NB4 (cell line): ENCODE measurements at regions not wholly inside any gene's neighbourhood (a gene's known extent, or its start where the extent isn't known, plus 50 kb on each side); places are given as distances from the start of the nearest gene placed in this dataset.

Experiments used
- POLR2A ChIP-seq: IDR thresholded peaks from 2 replicates; pipeline ENCODE4 v1.6.1; 2011; ENCODE audit warnings: mild to moderate bottlenecking; ENCODE audit not compliant: insufficient read length; ENCODE audit errors: extremely low read depth
- TF ChIP-seq, protein P1 (sequence below): IDR thresholded peaks from one replicate; pipeline ENCODE4 v1.5.1; 2012; ENCODE audit warnings: low read depth, low read length

DNA sequence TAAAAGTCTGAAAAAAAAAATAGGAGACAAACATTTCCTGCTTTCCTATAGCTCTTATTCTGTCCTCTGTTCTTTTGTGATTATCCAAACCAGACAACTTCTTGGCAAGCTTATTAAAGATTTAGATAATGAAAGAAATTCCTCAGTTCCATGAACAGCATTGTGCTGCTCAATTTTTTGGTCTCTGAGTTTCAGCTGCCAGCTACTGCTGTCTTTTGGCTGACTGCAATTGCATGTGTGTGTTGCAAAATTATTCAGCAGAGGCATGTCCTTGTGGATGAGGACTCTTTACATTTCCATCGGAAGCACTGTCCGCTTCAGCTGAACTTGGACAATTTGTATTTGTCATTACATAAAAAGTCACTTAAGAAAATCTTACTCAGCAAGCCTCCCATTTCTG is 397.3 kb upstream of the RASGRP1 start:
- TF ChIP-seq, protein P1, sequence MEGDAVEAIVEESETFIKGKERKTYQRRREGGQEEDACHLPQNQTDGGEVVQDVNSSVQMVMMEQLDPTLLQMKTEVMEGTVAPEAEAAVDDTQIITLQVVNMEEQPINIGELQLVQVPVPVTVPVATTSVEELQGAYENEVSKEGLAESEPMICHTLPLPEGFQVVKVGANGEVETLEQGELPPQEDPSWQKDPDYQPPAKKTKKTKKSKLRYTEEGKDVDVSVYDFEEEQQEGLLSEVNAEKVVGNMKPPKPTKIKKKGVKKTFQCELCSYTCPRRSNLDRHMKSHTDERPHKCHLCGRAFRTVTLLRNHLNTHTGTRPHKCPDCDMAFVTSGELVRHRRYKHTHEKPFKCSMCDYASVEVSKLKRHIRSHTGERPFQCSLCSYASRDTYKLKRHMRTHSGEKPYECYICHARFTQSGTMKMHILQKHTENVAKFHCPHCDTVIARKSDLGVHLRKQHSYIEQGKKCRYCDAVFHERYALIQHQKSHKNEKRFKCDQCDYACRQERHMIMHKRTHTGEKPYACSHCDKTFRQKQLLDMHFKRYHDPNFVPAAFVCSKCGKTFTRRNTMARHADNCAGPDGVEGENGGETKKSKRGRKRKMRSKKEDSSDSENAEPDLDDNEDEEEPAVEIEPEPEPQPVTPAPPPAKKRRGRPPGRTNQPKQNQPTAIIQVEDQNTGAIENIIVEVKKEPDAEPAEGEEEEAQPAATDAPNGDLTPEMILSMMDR, result no peak
- no peak for TF ChIP-seq POLR2A
